Kidney (tissue), 13 donors: ENCODE measurements at regions not wholly inside any gene's neighbourhood (a gene's known extent, or its start where the extent isn't known, plus 50 kb on each side); places are given as distances from the start of the nearest gene placed in this dataset.

Experiments used
- DNase-seq, 5 donors: peaks; one replicate each; pipeline ENCODE4 v3.0.0-alpha.2; 2013 to 2020
- FAIRE-seq: peaks from 2 replicates; lab custom pipeline; 2012; peaks lifted over from hg19 to GRCh38; lab: Jason Lieb, UNC
- H3K27ac ChIP-seq, 2 donors: one replicate each; pipeline ENCODE4 v1.7.0; 2013; ENCODE audit warnings: low read depth in 2 of 2, low read length in 2 of 2, inconsistent platforms in 1 of 2
- H3K27me3 ChIP-seq: one replicate; pipeline ENCODE4 v1.7.1; 2013; ENCODE audit warnings: low read length, inconsistent platforms; ENCODE audit not compliant: control insufficient read depth, insufficient read depth
- H3K36me3 ChIP-seq, 3 donors: one replicate each; pipeline versions ENCODE4 v1.7.0 to v1.7.1; 2013; ENCODE audit warnings: low read length in 3 of 3, control low read depth in 1 of 3, inconsistent platforms in 1 of 3; ENCODE audit not compliant: insufficient read depth in 3 of 3, control insufficient read depth in 2 of 3
- H3K4me1 ChIP-seq, 3 donors: one replicate each; pipeline versions ENCODE4 v1.7.0 to v1.7.1; 2013; ENCODE audit warnings: low read length in 3 of 3, inconsistent platforms in 1 of 3, low read depth in 1 of 3; ENCODE audit not compliant: control insufficient read depth in 2 of 3, insufficient read depth in 2 of 3
- H3K4me3 ChIP-seq, 3 donors: one replicate each; pipeline versions ENCODE4 v1.7.0 to v1.8.1; 2013; ENCODE audit warnings: low read length in 3 of 3, control low read depth in 1 of 3, inconsistent platforms in 1 of 3
- H3K9ac ChIP-seq, 3 donors: one replicate each; pipeline versions ENCODE4 v1.7.0 to v1.7.1; 2013; ENCODE audit warnings: low read length in 3 of 3, control low read depth in 1 of 3, inconsistent platforms in 1 of 3
- H3K9me3 ChIP-seq, 3 donors: one replicate each; pipeline versions ENCODE4 v1.7.0 to v1.7.1; 2013; ENCODE audit warnings: low read length in 3 of 3, control low read depth in 1 of 3, inconsistent platforms in 1 of 3; ENCODE audit not compliant: control insufficient read depth in 2 of 3, insufficient read depth in 1 of 3
- CTCF ChIP-seq: IDR thresholded peaks from 3 replicates; pipeline ENCODE4 v1.5.1; 2012; ENCODE audit warnings: mild to moderate bottlenecking, moderate library complexity, borderline replicate concordance; ENCODE audit not compliant: insufficient read depth; ENCODE audit errors: extremely low read depth
- intact Hi-C: fragments of 100-400 bp; cut with DNase I; formaldehyde crosslinking; loops from one replicate; pipeline ENCODE4 v1.11.1; 2022
- donor health status: control.
- donor health status: control.
- donor health status: control.
- donor health status: control.
- donor health status: control.
- donor health status: DM: yes; HTN: yes; CAD: no.
- donor health status: Normal renal cell carcinoma (clear cell type).

GRCh38 chr2:16287831-16288230 is 347.5 kb downstream of the MYCN start:
- TF ChIP-seq CTCF: no peak
- DNase-seq (no peak), FAIRE-seq (no peak)
- intact Hi-C loops: no loop called here
- no peak overlapping the region for H3K4me3 ChIP-seq
- no peaks in the 10 kb centered on the region for H3K36me3 ChIP-seq
- H3K27ac ChIP-seq: no peak overlapping the region
- no peaks in the 10 kb centered on the region for H3K4me1 ChIP-seq
- no peaks in the 10 kb centered on the region for H3K9me3 ChIP-seq
- H3K27me3 ChIP-seq: no peaks in the 10 kb centered on the region
- no peak overlapping the region for H3K9ac ChIP-seq

GRCh38 chr2:16287281-16287680 is 346.9 kb downstream of the MYCN start:
- no peaks in the 10 kb centered on the region for H3K4me1 ChIP-seq
- no peaks in the 10 kb centered on the region for H3K36me3 ChIP-seq
- no peaks in the 10 kb centered on the region for H3K27me3 ChIP-seq
- H3K4me3 ChIP-seq: no peak overlapping the region
- no peak overlapping the region for H3K9ac ChIP-seq
- H3K9me3 ChIP-seq: no peaks in the 10 kb centered on the region
- no peak overlapping the region for H3K27ac ChIP-seq
- DNase-seq: no peak
- TF ChIP-seq CTCF: no peak
- FAIRE-seq: no peak
- intact Hi-C loops: no loop called here

GRCh38 chr2:16285813-16286510 is 345.6 kb downstream of the MYCN start:
- Histone ChIP-seq H3K4me3 (no peak overlapping the region), H3K27ac (no peak overlapping the region), H3K9ac (no peak overlapping the region), H3K27me3 (no peaks in the 10 kb centered on the region), H3K9me3 (no peaks in the 10 kb centered on the region), H3K4me1 (no peaks in the 10 kb centered on the region), H3K36me3 (no peaks in the 10 kb centered on the region)
- intact Hi-C loops: no loop called here
- no peak for DNase-seq
- TF ChIP-seq CTCF: no peak
- no peak for FAIRE-seq
